ENCODE measurements at regions not wholly inside any gene's neighbourhood (a gene's known extent, or its start where the extent isn't known, plus 50 kb on each side); places are given as distances from the start of the nearest gene placed in this dataset.

DNA sequence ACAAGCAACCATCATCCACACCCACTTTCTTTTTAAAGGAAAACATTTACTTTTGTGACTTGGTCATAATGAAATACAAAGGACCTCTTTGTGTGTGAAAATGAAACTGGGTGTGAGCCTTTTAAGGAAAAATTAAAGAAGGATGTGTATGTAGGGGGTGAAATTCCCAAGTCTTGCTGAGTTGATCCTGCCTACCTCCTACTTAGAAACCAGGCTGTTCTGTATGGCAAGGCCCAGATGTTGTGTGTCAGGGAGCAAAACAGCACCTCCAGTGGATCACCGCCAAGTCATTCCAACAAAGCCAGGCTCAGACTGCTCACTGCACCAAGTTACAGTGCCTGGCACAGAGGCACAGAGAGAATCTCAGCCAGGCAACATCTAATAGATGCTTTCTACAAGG is 198.5 kb upstream of the FBN2 start:
- DNase-seq: no peak

DNA sequence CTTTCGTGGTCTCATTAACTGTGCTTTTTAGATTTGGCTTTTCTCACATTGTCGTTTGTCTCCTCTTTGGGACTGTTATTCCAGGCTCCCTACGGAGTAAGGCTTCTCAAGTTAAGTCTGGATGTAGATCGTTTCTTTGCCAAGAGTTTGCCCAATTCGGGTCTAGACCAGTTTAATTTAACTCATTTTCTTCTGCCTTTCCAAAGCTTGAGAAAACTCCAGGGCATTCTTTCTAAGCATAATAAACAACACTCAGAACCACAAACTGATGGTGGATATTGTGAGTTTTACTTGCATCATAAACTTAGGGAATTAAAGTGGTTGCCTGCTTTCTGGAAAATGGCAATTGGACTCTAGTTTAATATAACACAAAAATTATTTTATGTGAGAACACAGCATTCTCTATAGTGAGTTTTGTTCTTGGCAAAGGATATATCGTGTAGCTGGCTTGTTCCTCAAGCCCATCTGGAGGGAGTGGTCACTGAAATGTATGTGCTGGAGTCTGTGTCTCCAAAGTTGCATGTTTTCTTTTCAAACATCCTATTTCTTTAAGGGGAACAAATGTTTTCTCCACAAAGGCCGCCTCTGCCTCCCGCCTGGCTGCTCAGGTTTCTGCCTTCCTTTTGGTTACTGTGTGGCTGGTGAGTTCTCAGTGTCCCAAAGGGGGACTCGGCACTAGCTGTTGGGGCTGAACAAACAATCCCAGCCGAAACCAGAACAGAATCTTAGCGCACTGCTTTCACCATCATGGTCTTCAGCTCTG is 211.3 kb upstream of the FBN2 start:
- DNase-seq: no peak

DNA sequence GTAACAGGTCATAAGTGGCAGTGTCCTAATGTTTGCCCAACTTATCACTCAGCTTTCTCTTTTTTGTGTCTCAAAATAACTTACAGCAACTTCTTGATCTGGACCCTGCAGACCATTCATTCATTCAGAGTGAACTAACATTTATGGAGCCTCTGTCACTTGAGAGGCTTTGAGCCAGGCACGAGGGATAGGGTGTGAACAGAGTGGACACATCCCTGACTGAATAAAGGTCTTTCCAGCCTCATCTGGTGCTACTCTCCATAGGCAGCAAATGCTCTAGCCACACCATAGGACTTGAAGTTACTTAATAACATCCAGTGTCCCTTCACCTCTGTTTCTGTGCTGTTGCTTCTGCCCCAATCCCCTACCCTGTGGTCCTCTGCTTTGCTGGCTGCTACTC is 212.1 kb upstream of the FBN2 start:
- no peak for DNase-seq

DNA sequence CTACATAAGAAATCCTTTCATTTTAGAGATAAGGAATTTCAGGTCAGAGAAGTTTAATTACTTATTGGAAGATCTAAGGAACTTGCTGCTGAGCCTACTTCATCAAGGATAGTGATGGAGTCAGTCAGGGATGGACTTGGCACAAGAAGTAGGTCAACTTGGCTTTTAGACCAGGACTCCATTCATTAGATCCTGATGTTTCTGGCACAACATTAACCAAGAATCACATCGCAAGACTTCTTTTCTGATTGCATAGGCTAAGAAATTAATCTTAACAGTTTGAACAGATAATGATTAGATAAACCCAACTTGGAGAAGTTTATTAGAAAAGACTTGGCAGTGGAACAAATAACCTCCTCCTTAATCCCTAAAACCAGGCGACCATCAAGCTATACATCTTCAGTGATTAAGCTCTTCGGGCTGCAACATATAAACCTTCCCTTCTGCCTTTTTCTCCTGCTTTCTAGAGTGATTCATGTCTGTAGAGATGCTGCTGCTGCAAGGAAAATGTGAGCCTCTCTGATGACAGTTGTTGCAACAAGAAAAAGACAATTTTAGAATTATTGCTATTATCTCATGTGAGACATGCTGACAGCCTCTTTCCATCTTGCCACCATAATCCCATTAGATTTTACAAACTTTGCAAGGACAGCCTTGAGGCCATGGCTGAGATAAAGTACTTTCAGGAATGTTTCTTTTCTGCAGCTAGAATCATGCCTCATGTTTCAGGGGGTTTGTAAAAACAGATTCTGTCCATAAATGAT is 207.9 kb upstream of the SLC27A6 start:
- no peak for DNase-seq

GRCh38 chr5:128762661-128763306 is 202.5 kb upstream of the SLC27A6 start:
- no peak for DNase-seq

GRCh38 chr5:128763321-128763720 is 202.0 kb upstream of the SLC27A6 start:
- no peak for DNase-seq

- no peak for DNase-seq
Observed at GRCh38 chr5:128764601-128765310, 200.5 kb upstream of the SLC27A6 start.

DNA sequence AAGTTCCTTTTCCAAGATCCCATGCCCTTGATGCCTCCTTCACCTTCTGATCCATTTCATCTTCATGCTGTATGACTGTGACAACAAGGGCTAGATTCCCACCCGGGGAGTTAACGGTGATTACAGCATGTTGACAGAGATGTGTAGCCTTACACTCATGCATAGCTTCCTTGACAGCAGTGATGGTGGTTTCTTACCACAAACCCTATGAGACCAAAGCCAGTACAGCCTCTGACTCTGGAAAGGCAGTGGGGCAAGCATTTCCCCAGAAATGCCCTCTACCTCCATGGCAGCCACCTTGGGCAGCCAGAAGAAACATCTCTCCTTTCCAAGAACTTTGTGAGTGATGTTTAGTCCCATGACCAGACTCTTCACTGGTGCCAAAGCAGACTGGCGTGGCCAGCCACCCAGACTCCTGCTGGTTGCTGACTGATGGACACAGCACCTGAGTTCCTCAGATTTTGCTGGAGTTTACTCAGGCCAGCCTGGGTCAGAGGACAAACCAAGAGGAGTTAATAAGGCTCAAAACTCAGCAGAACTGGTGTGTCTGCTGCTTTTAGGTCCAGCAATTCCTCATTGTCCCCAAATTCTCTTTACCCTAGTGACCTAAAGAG is 199.7 kb upstream of the SLC27A6 start:
- DNase-seq: no peak

DNA sequence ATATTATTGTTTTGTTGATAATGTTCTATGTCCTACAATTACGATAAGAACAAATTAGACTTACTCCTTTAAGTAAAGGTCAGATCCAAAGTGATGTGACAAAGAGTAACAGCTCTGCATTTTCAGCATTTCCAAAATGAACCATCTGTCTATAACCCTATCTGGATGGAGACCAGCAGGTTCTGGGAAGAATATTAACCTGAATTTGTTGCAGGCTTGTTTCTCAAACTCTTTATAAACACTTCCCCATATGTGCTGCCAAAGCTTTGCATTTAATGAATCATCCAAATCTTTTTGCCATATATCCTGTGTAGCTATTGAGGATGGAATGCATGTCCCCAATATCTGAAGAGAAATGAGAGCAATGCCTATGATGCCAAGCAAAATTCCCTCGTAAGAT is 198.9 kb upstream of the SLC27A6 start:
- DNase-seq: no peak

GRCh38 chr5:128770907-128771306 is 194.4 kb upstream of the SLC27A6 start:
- no peak for DNase-seq

DNA sequence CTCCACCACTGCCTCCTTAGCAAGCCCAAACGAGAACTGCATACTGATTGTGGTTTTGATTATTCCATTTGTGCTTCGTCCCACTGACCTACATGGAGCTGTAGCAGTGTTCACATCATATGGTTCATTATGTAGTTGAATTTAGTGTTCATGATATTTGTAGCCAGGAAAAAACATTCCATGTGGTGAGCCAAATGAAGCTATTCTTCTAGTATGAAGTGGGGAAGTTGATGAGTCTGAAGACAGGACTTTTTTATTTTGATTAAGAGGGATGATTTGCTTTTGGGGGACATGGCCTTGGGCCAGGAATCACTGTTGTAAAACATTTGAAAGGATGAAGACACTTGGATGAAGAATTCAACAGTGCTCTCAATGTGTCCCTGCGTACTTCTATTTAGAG is 192.9 kb upstream of the SLC27A6 start:
- DNase-seq: no peak

DNA sequence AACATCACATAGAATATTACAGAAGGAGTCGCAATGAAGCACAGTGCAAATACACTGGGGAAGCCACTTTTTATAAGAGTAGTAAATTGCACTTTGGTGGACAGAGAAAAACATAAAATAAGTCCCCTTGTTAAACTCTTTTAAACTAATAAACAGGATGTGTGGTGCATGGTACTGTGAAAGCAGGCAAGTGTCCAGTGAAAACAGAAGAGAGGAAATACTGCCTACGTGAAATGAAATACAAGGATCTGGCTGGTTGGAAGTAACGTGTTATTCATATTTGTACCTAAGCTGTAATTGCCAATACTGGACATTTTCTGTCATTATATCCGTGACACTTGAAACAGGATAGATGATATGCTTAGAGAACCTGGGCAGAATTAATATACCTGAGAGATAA is 191.9 kb upstream of the SLC27A6 start:
- no peak for DNase-seq

GRCh38 chr5:128774605-128775004 is 190.7 kb upstream of the SLC27A6 start:
- DNase-seq: no peak

DNA sequence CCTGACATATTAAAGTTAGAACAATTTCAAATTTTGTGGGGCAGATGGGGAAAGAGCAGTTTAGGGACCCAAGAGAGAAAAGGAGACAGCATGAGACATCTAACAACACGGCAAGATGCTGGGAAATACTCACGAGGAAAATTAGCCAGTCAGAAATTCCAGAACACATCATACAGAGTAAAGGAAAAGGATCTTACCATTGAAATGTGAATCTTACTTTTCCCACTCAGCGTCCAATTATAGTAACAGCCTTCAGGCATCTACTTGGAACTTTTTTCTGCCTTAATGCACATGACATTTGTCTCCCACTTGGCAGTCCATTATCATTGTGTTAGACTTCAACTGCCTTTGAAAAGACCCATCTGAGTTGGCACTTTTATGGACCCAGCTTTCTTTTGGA is 189.7 kb upstream of the SLC27A6 start:
- no peak for DNase-seq

DNA sequence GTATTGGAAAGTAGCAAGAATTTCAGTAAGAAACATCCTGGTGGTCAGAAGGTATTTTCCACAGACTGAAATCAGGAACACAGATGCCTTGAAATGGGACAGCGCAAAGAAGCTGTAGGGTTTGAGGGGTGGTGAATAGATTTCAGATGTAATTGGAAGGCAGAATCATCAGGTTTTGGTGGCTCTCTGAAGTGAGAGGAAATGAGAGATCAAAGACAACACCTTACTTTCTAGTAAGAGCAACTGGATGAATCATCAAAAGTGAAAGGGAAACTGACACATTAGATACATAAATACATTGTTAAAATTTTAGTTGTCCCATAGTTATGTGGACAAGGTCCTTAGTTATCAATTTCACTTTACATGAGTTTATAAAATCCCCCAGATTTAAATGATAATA is 188.2 kb upstream of the SLC27A6 start:
- no peak for DNase-seq

DNA sequence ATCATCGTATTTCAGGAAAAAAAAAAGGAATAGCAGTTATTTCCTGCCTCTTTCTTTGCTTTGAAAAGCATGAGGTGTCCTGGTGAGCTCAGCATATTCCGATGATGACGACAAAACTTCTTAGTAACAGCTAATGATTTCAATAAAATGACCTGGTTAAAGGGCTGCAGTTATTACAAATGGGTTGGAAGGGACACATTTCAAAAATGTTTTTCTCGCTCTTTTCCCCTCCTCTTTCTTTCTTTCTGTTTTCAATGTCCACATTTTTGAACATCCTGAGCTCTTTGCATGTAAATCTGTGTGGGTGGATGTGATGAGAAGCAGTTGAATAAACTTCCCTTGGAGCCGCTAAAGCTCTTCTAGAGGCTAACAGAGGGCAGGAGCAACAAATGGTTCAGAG is 186.8 kb upstream of the SLC27A6 start:
- no peak for DNase-seq

GRCh38 chr5:128782446-128782845 is 182.8 kb upstream of the SLC27A6 start:
- no peak for DNase-seq

DNA sequence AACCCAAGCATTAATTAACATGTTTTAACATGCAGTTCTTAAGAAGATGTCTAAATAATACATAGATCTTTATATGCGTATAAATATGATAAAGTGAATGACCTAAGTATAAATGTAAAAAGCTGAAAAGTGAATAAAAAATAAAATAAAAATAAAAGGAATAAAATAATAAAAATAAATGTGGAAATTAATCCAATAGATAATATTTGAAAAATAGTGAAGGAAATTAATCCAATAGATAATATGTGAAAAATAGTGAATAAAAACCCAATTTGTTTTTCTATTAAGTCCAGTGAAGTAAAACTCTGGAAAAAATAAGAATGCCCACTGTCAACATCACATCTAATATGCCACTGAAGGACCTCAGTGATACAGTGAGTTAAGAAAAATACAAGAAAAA is 180.6 kb upstream of the SLC27A6 start:
- no peak for DNase-seq

- DNase-seq: no peak
Observed at GRCh38 chr5:128791312-128791711, 174.0 kb upstream of the SLC27A6 start.

- no peak for DNase-seq
Observed at GRCh38 chr5:128796506-128796905, 168.8 kb upstream of the SLC27A6 start.

GRCh38 chr5:128798871-128799270 is 166.4 kb upstream of the SLC27A6 start:
- no peak for DNase-seq

DNA sequence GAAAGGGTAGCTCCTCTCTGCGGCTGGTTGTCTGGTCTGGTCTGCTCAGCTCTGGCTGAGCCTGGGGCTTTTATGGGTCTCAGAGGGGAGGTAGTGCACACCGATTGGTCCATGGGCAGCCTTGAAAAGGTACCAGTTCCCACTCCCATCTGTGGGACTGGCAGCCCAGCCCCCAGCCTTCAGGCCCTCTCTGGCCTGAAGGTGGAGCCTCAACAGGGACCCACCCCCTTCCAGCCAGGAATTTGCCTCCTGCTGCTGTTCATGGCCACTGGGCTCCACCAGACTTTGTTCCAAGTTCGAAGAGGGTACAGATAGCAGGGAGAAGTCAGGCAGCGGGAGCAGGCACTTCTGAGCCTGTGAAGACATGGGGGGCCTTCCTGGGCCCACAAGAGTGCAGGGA is 165.3 kb upstream of the SLC27A6 start:
- no peak for DNase-seq

GRCh38 chr5:128800377-128800776 is 164.9 kb upstream of the SLC27A6 start:
- no peak for DNase-seq
